Skin of body (tissue), 1 donor: ENCODE measurements at regions not wholly inside any gene's neighbourhood (a gene's known extent, or its start where the extent isn't known, plus 50 kb on each side); places are given as distances from the start of the nearest gene placed in this dataset.

Experiments
- DNase-seq: peaks from one replicate; lab custom pipeline; 2025; lab: John Stamatoyannopoulos, UW

- DNase-seq: no peak
Measured at GRCh38 chr7:54629771-54630170, 87.6 kb downstream of the VSTM2A start.

GRCh38 chr7:54622696-54623309, 80.6 kb downstream of the VSTM2A start:
- no peak for DNase-seq
